ENCODE measurements at regions not wholly inside any gene's neighbourhood (a gene's known extent, or its start where the extent isn't known, plus 50 kb on each side); places are given as distances from the start of the nearest gene placed in this dataset.
A peak's percentile ranks its signal among the peaks of the same experiment; 100 is the strongest.

- TF ChIP-seq POLR2A (IDR thresholded peaks at IDR 0.05; ENCODE audit: low read length): no peak
- no peak for TF ChIP-seq EHMT2 (IDR thresholded peaks at IDR 0.05; ENCODE audit: low read depth)
- TF ChIP-seq EP300 (IDR thresholded peaks at IDR 0.05): no peak
- TF ChIP-seq, protein P1, sequence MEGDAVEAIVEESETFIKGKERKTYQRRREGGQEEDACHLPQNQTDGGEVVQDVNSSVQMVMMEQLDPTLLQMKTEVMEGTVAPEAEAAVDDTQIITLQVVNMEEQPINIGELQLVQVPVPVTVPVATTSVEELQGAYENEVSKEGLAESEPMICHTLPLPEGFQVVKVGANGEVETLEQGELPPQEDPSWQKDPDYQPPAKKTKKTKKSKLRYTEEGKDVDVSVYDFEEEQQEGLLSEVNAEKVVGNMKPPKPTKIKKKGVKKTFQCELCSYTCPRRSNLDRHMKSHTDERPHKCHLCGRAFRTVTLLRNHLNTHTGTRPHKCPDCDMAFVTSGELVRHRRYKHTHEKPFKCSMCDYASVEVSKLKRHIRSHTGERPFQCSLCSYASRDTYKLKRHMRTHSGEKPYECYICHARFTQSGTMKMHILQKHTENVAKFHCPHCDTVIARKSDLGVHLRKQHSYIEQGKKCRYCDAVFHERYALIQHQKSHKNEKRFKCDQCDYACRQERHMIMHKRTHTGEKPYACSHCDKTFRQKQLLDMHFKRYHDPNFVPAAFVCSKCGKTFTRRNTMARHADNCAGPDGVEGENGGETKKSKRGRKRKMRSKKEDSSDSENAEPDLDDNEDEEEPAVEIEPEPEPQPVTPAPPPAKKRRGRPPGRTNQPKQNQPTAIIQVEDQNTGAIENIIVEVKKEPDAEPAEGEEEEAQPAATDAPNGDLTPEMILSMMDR (IDR thresholded peaks at IDR 0.05): peak; percentile 49
- no peak for TF ChIP-seq JUN (IDR thresholded peaks at IDR 0.05)
- TF ChIP-seq GATA3 (IDR thresholded peaks at IDR 0.05; ENCODE audit: borderline replicate concordance): no peak
- no peak for TF ChIP-seq CHD4 (IDR thresholded peaks at IDR 0.05; ENCODE audit: borderline replicate concordance)
- TF ChIP-seq, protein P2, sequence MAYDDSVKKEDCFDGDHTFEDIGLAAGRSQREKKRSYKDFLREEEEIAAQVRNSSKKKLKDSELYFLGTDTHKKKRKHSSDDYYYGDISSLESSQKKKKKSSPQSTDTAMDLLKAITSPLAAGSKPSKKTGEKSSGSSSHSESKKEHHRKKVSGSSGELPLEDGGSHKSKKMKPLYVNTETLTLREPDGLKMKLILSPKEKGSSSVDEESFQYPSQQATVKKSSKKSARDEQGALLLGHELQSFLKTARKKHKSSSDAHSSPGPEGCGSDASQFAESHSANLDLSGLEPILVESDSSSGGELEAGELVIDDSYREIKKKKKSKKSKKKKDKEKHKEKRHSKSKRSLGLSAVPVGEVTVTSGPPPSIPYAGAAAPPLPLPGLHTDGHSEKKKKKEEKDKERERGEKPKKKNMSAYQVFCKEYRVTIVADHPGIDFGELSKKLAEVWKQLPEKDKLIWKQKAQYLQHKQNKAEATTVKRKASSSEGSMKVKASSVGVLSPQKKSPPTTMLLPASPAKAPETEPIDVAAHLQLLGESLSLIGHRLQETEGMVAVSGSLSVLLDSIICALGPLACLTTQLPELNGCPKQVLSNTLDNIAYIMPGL (CRISPR knock-in tag; IDR thresholded peaks at IDR 0.05; ENCODE audit: borderline replicate concordance): no peak
- TF ChIP-seq RFX5 (IDR thresholded peaks at IDR 0.05): no peak
Measured at GRCh38 chr13:81171065-81171647, 830.2 kb upstream of the SPRY2 start.

Data from A549 (cell line).